Stomach smooth muscle (tissue), 2 donors: ENCODE measurements at regions not wholly inside any gene's neighbourhood (a gene's known extent, or its start where the extent isn't known, plus 50 kb on each side); places are given as distances from the start of the nearest gene placed in this dataset.
"Not testable (repeated sequence)": the region's sequence is repeated elsewhere in the genome, so short reads cannot be mapped to it uniquely, and the experiment has no call there.

Experiments
- H3K27ac ChIP-seq: one replicate; pipeline ENCODE4 v1.7.0; 2013; ENCODE audit warnings: mild to moderate bottlenecking, low read length, inconsistent platforms
- H3K27me3 ChIP-seq, 2 donors: one replicate each; pipeline ENCODE4 v1.7.0; 2013; ENCODE audit warnings: low read length in 2 of 2; ENCODE audit not compliant: insufficient read depth in 2 of 2, control insufficient read depth in 1 of 2
- H3K36me3 ChIP-seq, 2 donors: one replicate each; pipeline ENCODE4 v1.7.0; 2013; ENCODE audit warnings: low read length in 2 of 2; ENCODE audit not compliant: control insufficient read depth in 2 of 2, insufficient read depth in 2 of 2
- H3K4me1 ChIP-seq: one replicate; pipeline ENCODE4 v1.7.0; 2013; ENCODE audit warnings: low read length; ENCODE audit not compliant: control insufficient read depth, insufficient read depth
- H3K4me3 ChIP-seq, 2 donors: one replicate each; pipeline ENCODE4 v1.7.0; 2013; ENCODE audit warnings: low read length in 2 of 2
- H3K9ac ChIP-seq, 2 donors: one replicate each; pipeline ENCODE4 v1.7.0; 2013; ENCODE audit warnings: low read length in 2 of 2, mild to moderate bottlenecking in 1 of 2
- H3K9me3 ChIP-seq, 2 donors: one replicate each; pipeline ENCODE4 v1.7.0; 2013; ENCODE audit warnings: low read length in 2 of 2; ENCODE audit not compliant: control insufficient read depth in 2 of 2
- donor health status: healthy.
- donor health status: Pancreatic carcinoma.

DNA sequence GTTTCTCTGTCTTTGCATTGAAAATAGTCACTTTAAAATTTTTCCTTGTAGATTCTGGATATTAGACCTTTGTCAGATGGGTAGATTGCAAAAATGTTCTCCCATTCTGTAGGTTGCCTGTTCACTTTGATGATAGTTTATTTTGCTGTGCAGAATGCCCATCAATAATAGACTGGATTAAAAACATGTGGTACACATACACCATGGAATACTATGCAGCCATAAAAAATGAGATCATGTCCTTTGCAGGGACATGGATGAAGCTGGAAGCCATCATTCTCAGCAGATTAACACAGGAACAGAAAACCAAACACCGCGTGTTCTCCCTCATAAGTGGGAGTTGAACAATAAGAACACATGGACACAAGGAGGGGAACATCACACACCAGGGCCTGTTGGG is 670.2 kb upstream of the SOX9 start:
- H3K9me3 ChIP-seq, H3K4me1 ChIP-seq, H3K36me3 ChIP-seq: not testable (repeated sequence)

DNA sequence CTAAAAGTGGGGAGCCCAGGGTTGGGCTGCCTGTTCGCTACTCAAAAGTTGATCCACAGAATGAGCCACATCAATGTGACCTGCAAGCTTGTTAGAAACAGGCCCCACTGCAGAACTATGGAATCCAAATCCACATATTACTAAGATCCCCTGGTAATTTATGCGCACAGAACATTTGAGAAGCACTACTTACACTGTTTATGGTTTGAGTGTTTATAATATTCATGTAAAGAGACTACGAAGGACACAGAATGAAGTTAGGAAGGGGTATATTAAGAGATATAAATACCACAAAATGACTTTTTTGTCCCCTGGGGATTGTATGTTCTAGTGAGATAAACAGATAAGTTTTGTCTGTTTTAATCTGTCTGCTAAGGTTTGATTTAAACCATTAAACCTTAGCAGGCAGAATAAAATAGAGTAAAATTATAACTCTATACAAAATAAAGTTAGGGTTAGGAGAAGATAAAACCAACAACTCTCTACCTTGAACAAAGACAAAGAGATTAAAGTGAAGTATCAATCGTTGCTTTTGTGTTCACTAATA is 666.9 kb upstream of the SOX9 start:
- H3K36me3 ChIP-seq: no peaks in the 10 kb centered on the region
- no peak overlapping the region for H3K9ac ChIP-seq
- no peak overlapping the region for H3K27ac ChIP-seq
- H3K27me3 ChIP-seq: no peaks in the 10 kb centered on the region
- no peak overlapping the region for H3K4me3 ChIP-seq
- H3K4me1 ChIP-seq: no peaks in the 10 kb centered on the region
- no peaks in the 10 kb centered on the region for H3K9me3 ChIP-seq

More for the DNA sequence above, 670.2 kb upstream of the SOX9 start:
- H3K9ac ChIP-seq, H3K27ac ChIP-seq, H3K4me3 ChIP-seq, H3K27me3 ChIP-seq: not testable (repeated sequence)

DNA sequence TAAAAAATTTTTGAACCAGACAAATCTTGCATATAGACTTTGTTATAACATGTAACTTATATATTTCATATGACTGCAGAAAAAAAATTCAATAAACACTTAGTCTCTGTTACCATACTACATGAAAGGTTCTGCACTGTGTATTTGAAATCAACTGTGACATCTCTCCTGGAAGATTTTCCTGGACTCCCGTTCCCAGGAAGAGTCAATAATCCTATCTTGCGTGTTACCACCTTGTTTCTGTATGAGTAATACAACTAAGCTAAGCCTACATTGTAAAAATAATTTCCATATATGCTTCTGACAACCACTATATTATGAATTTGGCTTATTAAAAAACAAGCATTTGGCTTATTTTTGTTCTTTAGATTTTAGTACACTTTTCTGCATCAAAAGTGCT is 665.6 kb upstream of the SOX9 start:
- H3K36me3 ChIP-seq: no peaks in the 10 kb centered on the region
- H3K27me3 ChIP-seq: no peaks in the 10 kb centered on the region
- H3K27ac ChIP-seq: no peak overlapping the region
- H3K9me3 ChIP-seq: no peaks in the 10 kb centered on the region
- no peak overlapping the region for H3K4me3 ChIP-seq
- no peaks in the 10 kb centered on the region for H3K4me1 ChIP-seq
- no peak overlapping the region for H3K9ac ChIP-seq

- Histone ChIP-seq H3K27ac (no peak overlapping the region), H3K9me3 (no peaks in the 10 kb centered on the region), H3K4me1 (no peaks in the 10 kb centered on the region), H3K4me3 (no peak overlapping the region), H3K27me3 (no peaks in the 10 kb centered on the region), H3K9ac (no peak overlapping the region), H3K36me3 (no peaks in the 10 kb centered on the region)
These were observed 662.5 kb upstream of the SOX9 start for GRCh38 chr17:71458322-71458721.

DNA sequence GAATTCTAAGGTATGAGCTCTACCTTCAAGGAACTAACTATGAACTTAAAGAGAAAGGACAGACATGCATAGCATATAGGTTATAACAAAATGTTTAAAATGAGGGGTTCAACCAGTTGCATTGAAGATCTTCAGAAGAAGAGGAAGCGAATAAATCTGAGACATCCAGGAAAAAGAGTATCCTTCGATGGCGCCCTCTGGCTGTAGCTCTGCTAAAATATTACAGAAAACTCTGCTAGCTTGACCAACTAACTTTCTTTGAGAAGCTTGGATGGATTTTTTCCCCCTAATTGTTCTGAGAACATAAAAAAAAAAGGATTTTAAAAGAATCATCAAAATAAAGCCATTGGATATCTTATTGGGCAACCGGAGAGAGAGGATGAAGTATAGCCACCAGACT is 659.9 kb upstream of the SOX9 start:
- no peak overlapping the region for H3K4me3 ChIP-seq
- no peaks in the 10 kb centered on the region for H3K27me3 ChIP-seq
- H3K9me3 ChIP-seq: no peaks in the 10 kb centered on the region

GRCh38 chr17:71461498-71462169 is 659.2 kb upstream of the SOX9 start:
- H3K9me3 ChIP-seq: no peaks in the 10 kb centered on the region
- no peaks in the 10 kb centered on the region for H3K27me3 ChIP-seq
- H3K4me1 ChIP-seq: no peaks in the 10 kb centered on the region
- H3K9ac ChIP-seq: no peak overlapping the region
- H3K27ac ChIP-seq: no peak overlapping the region
- no peak overlapping the region for H3K4me3 ChIP-seq
- H3K36me3 ChIP-seq: no peaks in the 10 kb centered on the region

More for the DNA sequence above, 659.9 kb upstream of the SOX9 start:
- H3K4me1 ChIP-seq: no peaks in the 10 kb centered on the region
- no peaks in the 10 kb centered on the region for H3K36me3 ChIP-seq
- H3K9ac ChIP-seq: no peak overlapping the region
- no peak overlapping the region for H3K27ac ChIP-seq

DNA sequence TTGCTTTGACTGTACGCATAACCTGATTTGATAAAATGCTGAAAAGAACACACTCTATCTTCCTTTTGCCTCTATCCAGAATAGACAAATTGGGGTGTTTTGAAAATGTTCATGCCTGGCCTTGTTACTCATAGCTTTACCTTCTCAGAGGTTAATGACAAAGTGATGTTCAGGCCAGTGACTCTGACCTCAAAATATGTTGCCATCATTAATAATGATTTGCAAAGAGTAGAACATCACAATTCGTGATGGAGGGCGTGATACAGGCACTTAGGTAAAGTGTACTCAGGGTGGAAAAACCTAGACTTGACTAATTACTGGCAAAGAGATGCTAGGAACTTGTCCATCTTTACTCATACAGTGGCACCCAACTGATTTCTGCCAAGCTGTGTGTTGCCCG is 656.6 kb upstream of the SOX9 start:
- Histone ChIP-seq H3K4me1 (no peaks in the 10 kb centered on the region), H3K36me3 (no peaks in the 10 kb centered on the region), H3K27me3 (no peaks in the 10 kb centered on the region), H3K4me3 (no peak overlapping the region), H3K27ac (no peak overlapping the region), H3K9ac (no peak overlapping the region), H3K9me3 (no peaks in the 10 kb centered on the region)

DNA sequence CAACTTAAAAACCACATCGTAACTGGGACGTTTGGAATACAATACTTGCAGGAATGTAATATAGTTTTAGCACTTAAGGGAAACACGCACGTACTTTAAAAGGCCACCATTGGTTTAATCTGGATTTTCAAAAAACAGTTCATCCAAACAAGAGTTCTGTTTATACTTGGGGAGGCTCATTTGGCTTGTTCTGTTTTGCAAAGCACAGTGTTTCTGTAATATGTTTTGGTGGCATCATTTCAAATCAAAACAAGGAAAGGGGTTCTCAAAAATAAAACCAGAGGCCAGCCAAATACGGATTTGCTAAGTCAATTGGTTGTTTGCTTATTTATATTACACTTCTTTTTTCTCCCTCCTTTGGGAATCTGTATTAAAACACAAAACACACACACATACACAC is 656.1 kb upstream of the SOX9 start:
- no peaks in the 10 kb centered on the region for H3K27me3 ChIP-seq
- H3K9me3 ChIP-seq: no peaks in the 10 kb centered on the region
- no peaks in the 10 kb centered on the region for H3K36me3 ChIP-seq
- no peak overlapping the region for H3K27ac ChIP-seq
- H3K4me1 ChIP-seq: no peaks in the 10 kb centered on the region
- H3K4me3 ChIP-seq: no peak overlapping the region
- H3K9ac ChIP-seq: no peak overlapping the region

DNA sequence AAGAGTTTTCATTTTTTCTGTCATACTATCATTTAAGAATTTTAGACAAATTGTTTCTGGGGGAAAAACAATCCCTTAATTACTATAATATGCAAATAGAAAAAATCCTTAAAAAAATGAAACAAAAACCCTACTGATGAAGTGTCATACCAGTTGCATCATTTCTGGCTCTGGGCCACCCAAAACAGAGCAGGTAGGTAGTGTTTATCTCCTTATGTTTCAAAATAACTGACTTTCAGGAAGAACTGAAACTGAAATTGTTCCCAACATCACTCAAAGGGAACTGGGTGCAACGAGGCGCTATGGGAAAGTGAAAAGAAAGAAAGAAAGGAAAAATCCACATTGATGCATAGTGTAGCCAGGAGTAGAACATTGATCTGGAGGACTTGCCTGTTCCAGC is 653.1 kb upstream of the SOX9 start:
- H3K9ac ChIP-seq: no peak overlapping the region
- no peak overlapping the region for H3K27ac ChIP-seq
- H3K9me3 ChIP-seq: no peaks in the 10 kb centered on the region
- no peaks in the 10 kb centered on the region for H3K4me1 ChIP-seq
- H3K4me3 ChIP-seq: no peak overlapping the region
- H3K27me3 ChIP-seq: no peaks in the 10 kb centered on the region
- H3K36me3 ChIP-seq: no peaks in the 10 kb centered on the region

GRCh38 chr17:71470062-71470461 is 650.8 kb upstream of the SOX9 start:
- Histone ChIP-seq H3K36me3 (no peaks in the 10 kb centered on the region), H3K4me3 (no peak overlapping the region), H3K9me3 (no peaks in the 10 kb centered on the region), H3K4me1 (no peaks in the 10 kb centered on the region), H3K27me3 (no peaks in the 10 kb centered on the region), H3K9ac (no peak overlapping the region), H3K27ac (no peak overlapping the region)
